T47D (cell line): ENCODE measurements at regions not wholly inside any gene's neighbourhood (a gene's known extent, or its start where the extent isn't known, plus 50 kb on each side); places are given as distances from the start of the nearest gene placed in this dataset.

Source experiments
- DNase-seq, 2 experiments: peaks; one replicate each; pipeline versions ENCODE4 v3.0.0 to v3.0.0-alpha.2; 2011 to 2012; ENCODE audit warnings: low read depth in 1 of 2, low spot score in 1 of 2
- JUND ChIP-seq: IDR thresholded peaks from 2 replicates; pipeline ENCODE4 v1.6.1; 2012; ENCODE audit warnings: low read depth
- in situ Hi-C: cut with HindIII; loops from 2 replicates; pipeline ENCODE4 v1.10.0; 2016; ENCODE audit warnings: low sequenced_read_pairs, low pct_unique_long_range_greater_than_20kb

- TF ChIP-seq JUND = no peak
- in situ Hi-C loops = no loop called here
- no peak for DNase-seq
Measured at GRCh38 chr5:164350236-164350635, 844.8 kb downstream of the MAT2B start.

- DNase-seq = no peak
- no peak for TF ChIP-seq JUND
- in situ Hi-C loops = no loop called here
Measured at GRCh38 chr5:164351245-164351834, 845.9 kb downstream of the MAT2B start.

- in situ Hi-C loops = no loop called here
- no peak for DNase-seq
- TF ChIP-seq JUND = no peak
Measured at GRCh38 chr5:164352695-164353094, 847.3 kb downstream of the MAT2B start.

GRCh38 chr5:164353155-164353554 is 847.7 kb downstream of the MAT2B start:
- in situ Hi-C loops = no loop called here
- DNase-seq = no peak
- TF ChIP-seq JUND = no peak

- TF ChIP-seq JUND = no peak
- no peak for DNase-seq
- in situ Hi-C loops = no loop called here
Measured at GRCh38 chr5:164354139-164354751, 848.8 kb downstream of the MAT2B start.

- no peak for DNase-seq
Measured at GRCh38 chr5:164355267-164355830, 849.9 kb downstream of the MAT2B start.

GRCh38 chr5:164356790-164357189 is 851.4 kb downstream of the MAT2B start:
- TF ChIP-seq JUND = no peak
- DNase-seq = no peak
- in situ Hi-C loops = no loop called here

More at GRCh38 chr5:164355267-164355830, 849.9 kb downstream of the MAT2B start:
- in situ Hi-C loops = no loop called here
- TF ChIP-seq JUND = no peak

GRCh38 chr5:164357395-164358033 is 852.1 kb downstream of the MAT2B start:
- no peak for TF ChIP-seq JUND
- in situ Hi-C loops = no loop called here
- DNase-seq = no peak

- no peak for DNase-seq
- in situ Hi-C loops = no loop called here
Measured at GRCh38 chr5:164358531-164359259, 853.3 kb downstream of the MAT2B start.

GRCh38 chr5:164359260-164360255 is 854.1 kb downstream of the MAT2B start:
- DNase-seq = no peak
- TF ChIP-seq JUND = no peak
- in situ Hi-C loops = no loop called here

More at GRCh38 chr5:164358531-164359259, 853.3 kb downstream of the MAT2B start:
- no peak for TF ChIP-seq JUND

- in situ Hi-C loops = no loop called here
- DNase-seq = no peak
- TF ChIP-seq JUND = no peak
Measured at GRCh38 chr5:164360589-164360988, 855.2 kb downstream of the MAT2B start.
